LNCAP (cell line): ENCODE measurements at regions not wholly inside any gene's neighbourhood (a gene's known extent, or its start where the extent isn't known, plus 50 kb on each side); places are given as distances from the start of the nearest gene placed in this dataset.

Experiments
- TF ChIP-seq, protein P1 (sequence below): fragments of 450-650 bp; IDR thresholded peaks from 2 replicates; pipeline ENCODE4 v1.5.1; 2017; ENCODE audit warnings: mild to moderate bottlenecking

DNA sequence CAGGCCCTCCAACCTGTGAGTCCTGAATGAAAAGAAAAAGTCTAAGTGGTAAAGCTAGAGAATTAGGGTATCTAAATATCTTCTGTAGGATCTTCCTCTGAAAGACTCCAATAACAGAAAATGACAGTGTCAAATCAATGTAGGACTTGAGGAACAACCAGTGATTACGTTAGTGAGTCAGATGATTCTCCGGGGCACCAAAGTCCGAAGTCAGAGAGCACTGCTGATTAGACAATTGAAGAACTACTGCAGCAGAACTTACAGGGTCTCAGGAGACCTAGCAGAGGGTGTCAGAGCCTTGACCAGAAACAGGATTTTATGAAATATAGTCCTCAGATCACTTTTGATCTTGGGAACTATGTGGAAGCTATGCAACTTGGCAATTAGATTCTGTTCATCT, 605.8 kb downstream of the EPHA3 start:
- TF ChIP-seq, protein P1, sequence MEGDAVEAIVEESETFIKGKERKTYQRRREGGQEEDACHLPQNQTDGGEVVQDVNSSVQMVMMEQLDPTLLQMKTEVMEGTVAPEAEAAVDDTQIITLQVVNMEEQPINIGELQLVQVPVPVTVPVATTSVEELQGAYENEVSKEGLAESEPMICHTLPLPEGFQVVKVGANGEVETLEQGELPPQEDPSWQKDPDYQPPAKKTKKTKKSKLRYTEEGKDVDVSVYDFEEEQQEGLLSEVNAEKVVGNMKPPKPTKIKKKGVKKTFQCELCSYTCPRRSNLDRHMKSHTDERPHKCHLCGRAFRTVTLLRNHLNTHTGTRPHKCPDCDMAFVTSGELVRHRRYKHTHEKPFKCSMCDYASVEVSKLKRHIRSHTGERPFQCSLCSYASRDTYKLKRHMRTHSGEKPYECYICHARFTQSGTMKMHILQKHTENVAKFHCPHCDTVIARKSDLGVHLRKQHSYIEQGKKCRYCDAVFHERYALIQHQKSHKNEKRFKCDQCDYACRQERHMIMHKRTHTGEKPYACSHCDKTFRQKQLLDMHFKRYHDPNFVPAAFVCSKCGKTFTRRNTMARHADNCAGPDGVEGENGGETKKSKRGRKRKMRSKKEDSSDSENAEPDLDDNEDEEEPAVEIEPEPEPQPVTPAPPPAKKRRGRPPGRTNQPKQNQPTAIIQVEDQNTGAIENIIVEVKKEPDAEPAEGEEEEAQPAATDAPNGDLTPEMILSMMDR, result no peak

DNA sequence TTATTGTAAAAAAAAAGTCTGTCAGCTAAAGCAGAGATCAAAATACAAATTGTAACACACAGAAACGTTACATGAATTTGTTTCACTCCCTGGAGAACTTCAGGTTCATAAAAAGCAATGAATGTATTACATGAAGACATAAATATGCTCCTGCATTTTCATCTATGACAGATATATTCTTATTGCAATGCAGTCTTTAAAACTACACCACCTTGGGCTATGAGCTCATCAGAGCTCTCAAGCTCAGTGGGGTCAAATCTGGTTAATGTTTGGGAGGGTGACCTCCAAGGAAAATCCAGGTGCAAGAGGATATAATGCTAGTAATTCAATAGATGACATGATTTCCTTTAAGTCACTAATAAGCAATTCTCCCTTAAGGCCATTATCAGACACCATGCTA, 606.8 kb downstream of the EPHA3 start:
- TF ChIP-seq, protein P1, result no peak

DNA sequence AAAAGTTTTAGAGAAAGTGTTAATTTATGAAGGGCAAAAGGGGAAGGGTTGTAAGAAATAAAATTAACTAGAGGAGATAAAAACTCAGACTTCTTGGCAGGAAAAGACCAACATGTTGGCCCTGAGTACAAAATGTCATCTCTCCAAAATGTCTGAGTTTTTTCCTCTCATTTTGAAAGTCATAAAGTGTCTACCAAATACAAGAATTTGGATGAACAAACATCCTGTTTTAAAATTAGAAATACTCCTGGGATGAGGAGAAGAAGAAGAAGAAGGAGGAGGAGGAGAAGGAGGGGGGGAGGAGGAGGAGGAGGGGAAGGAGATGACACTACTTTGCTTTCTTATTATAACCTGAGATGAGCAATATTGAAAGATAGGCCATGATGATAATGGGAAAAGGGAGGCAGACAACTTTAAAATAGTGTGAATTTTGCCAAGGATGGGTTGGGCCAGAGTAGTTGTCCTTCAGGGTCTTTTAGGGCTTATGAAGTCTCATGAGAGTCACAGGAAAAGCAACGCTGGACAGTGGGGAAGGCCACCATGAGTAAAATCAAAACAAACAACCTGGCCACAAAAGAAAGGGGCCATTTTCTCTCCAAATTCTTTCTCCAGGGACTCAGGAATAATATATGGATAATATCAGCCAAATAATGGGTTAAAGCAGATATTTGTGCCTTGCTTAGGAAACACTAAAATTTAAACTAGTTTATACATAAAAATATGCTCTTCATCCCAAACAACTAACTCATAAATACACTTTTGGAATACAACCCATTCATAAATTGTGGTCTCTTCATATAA, 632.9 kb downstream of the EPHA3 start:
- TF ChIP-seq, protein P1, result no peak

DNA sequence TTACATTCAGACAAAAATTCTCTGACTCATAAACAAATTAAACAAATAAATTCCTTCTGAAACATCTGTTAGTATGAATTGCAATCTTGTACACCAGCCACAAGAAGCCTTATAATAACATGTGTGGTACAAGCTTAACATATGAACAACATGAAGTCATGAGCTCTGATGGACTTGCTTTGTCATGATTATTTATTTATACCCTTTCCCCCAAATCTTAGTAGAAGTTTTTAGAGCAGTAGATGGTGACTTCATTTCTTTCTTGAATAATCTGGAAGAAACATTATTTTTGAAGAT, 633.4 kb downstream of the EPHA3 start:
- TF ChIP-seq, protein P1, result no peak

DNA sequence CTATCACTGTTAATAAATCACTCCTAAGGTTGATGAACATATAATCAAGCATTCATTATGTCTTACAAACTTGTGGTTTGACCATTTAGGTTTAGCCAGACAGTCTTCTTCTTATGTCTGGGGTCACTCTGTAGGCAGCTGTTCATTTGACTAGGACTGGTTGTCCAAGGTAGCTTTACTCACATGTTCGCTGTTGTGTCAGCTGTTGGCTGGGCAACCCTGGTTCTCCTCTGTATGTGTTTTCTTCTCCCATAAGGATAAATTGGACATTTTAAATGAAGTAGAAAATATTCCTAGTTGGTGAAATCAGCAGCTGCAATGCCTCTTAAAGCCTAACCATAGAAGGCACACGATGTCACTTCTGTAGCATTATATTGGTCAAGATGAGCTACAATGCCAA, 635.1 kb downstream of the EPHA3 start:
- TF ChIP-seq, protein P1, result no peak

DNA sequence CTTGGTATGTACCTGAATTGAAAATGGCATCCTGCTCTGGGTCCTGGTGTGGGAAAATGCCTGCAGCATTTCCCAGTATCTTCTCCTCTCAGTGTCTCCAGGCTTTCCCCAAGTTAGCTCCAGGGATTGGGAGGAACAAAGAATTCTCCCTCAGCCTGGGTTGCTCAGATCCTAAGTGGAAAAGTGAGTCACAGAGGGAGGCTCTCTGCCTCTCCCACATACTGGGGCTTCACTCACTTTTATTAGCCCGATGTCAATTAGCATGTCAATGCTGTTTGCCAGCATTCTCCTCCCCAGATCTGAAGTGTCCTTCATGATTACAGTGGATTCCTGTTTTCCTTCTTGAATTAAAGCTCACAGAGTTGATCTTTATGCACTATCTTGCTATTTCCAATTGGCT, 655.0 kb downstream of the EPHA3 start:
- TF ChIP-seq, protein P1, result no peak

DNA sequence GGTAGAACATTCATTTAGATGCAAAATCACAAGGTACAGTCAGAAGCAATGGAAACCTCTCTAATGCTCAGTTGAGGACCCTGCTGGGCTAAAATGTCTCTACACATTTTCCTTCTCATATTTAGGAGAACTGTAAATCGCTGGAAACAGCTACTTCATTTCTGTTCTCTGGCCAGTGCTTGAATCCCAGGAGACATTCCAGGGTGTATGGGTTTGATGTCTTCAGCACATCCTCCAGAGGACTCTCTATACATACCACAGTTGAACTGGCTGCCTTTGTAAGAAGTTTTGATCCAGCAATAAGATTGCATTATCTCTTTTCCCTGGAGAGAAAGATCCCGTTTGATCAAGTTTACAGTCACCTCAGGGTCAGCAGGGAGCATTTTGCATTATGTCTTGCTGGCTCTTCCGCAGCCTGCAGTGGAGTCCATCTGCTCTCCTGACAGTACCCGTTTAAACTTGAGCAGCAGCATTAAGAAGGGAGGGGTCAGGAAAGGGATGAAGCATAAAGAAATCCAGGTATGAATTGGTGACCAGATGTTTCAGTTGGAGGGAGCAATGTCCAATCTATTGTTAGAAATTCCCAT, 676.0 kb downstream of the EPHA3 start:
- TF ChIP-seq, protein P1, result no peak
